WTC11 (cell line): ENCODE measurements at regions not wholly inside any gene's neighbourhood (a gene's known extent, or its start where the extent isn't known, plus 50 kb on each side); places are given as distances from the start of the nearest gene placed in this dataset.

Experiments
- CTCF ChIP-seq: fragments of 200-600 bp; IDR thresholded peaks from 2 replicates; pipeline ENCODE4 v1.8.0; 2022; ENCODE audit warnings: antibody characterized with exemption
- E2F4 ChIP-seq: sonication (generic); formaldehyde crosslinking; IDR thresholded peaks from 2 replicates; pipeline ENCODE4 v1.8.1; 2022; ENCODE audit warnings: low read depth, mild to moderate bottlenecking, moderate library complexity, missing genetic modification reagents, borderline replicate concordance
- JUN ChIP-seq: sonication (generic); formaldehyde crosslinking; IDR thresholded peaks from 2 replicates; pipeline ENCODE4 v1.8.0; 2023; ENCODE audit warnings: mild to moderate bottlenecking, missing genetic modification reagents
- TF ChIP-seq, protein P1 (sequence below): sonication (generic); formaldehyde crosslinking; IDR thresholded peaks from 2 replicates; pipeline ENCODE4 v1.8.0; 2023; ENCODE audit warnings: mild to moderate bottlenecking, missing genetic modification reagents
- TF ChIP-seq, protein P2 (sequence below): sonication (generic); formaldehyde crosslinking; conservative IDR thresholded peaks from 2 replicates; pipeline ENCODE4 v1.8.1; 2022; ENCODE audit warnings: mild to moderate bottlenecking, missing genetic modification reagents

DNA sequence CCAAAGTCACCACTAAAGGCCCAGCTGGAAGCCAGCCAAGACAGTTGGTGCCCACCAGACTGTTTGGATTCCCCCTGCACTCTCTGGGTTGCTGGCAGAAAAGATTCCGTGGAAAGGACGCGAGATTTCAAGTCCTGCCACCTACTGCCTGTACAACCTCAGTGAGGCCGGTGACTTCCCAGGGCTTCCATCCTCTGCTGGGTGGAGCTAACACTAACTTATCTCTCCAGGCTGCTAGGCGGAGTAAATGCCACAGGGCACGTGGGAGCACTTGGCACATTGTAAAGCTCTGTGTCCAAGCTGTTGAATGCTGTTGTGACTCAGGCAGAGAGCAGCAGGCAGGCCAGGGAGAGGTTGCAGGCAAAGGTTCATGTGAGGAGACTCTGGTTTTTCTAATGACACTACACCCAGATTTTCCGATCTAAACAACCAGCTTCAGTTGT lies 50.9 kb upstream of the CDON start:
- no peak for TF ChIP-seq CTCF
- TF ChIP-seq E2F4: no peak
- TF ChIP-seq, protein P1, sequence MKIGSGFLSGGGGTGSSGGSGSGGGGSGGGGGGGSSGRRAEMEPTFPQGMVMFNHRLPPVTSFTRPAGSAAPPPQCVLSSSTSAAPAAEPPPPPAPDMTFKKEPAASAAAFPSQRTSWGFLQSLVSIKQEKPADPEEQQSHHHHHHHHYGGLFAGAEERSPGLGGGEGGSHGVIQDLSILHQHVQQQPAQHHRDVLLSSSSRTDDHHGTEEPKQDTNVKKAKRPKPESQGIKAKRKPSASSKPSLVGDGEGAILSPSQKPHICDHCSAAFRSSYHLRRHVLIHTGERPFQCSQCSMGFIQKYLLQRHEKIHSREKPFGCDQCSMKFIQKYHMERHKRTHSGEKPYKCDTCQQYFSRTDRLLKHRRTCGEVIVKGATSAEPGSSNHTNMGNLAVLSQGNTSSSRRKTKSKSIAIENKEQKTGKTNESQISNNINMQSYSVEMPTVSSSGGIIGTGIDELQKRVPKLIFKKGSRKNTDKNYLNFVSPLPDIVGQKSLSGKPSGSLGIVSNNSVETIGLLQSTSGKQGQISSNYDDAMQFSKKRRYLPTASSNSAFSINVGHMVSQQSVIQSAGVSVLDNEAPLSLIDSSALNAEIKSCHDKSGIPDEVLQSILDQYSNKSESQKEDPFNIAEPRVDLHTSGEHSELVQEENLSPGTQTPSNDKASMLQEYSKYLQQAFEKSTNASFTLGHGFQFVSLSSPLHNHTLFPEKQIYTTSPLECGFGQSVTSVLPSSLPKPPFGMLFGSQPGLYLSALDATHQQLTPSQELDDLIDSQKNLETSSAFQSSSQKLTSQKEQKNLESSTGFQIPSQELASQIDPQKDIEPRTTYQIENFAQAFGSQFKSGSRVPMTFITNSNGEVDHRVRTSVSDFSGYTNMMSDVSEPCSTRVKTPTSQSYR (CRISPR knock-in tag): no peak
- no peak for TF ChIP-seq JUN
- TF ChIP-seq, protein P2, sequence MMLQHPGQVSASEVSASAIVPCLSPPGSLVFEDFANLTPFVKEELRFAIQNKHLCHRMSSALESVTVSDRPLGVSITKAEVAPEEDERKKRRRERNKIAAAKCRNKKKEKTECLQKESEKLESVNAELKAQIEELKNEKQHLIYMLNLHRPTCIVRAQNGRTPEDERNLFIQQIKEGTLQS (CRISPR knock-in tag): no peak
